ENCODE measurements at regions not wholly inside any gene's neighbourhood (a gene's known extent, or its start where the extent isn't known, plus 50 kb on each side); places are given as distances from the start of the nearest gene placed in this dataset.

- Histone ChIP-seq H3K27me3 (ENCODE audit: control insufficient read depth in 2 of 2, insufficient read depth in 2 of 2, low read length in 2 of 2) (no peaks in the 10 kb centered on the region), H3K4me3 (ENCODE audit: low read length in 2 of 2) (no peak overlapping the region), H3K27ac (ENCODE audit: low read depth in 2 of 2, low read length in 2 of 2) (peak overlapping the region in 1 of 2 donors; percentile 6), H3K9ac (ENCODE audit: low read depth in 1 of 2, low read length in 2 of 2) (peak overlapping the region; percentile 41), H3K9me3 (ENCODE audit: control insufficient read depth in 2 of 2, low read length in 2 of 2) (no peaks in the 10 kb centered on the region), H3K36me3 (ENCODE audit: control insufficient read depth in 2 of 2, insufficient read depth in 2 of 2, low read length in 2 of 2) (no peaks in the 10 kb centered on the region), H3K4me1 (ENCODE audit: control insufficient read depth in 2 of 2, insufficient read depth in 2 of 2, low read length in 2 of 2) (peaks cover 44 to 51% of the 10 kb centered on the region in 2 donors)
These were observed 105.1 kb downstream of the ARF6 start for GRCh38 chr14:49997991-49998390.

- H3K9ac ChIP-seq (ENCODE audit: low read depth in 1 of 2, low read length in 2 of 2): peak overlapping the region; percentile 75 to 86
- no peaks in the 10 kb centered on the region for H3K36me3 ChIP-seq (ENCODE audit: control insufficient read depth in 2 of 2, insufficient read depth in 2 of 2, low read length in 2 of 2)
- no peaks in the 10 kb centered on the region for H3K9me3 ChIP-seq (ENCODE audit: control insufficient read depth in 2 of 2, low read length in 2 of 2)
- no peaks in the 10 kb centered on the region for H3K27me3 ChIP-seq (ENCODE audit: control insufficient read depth in 2 of 2, insufficient read depth in 2 of 2, low read length in 2 of 2)
- peak overlapping the region in 1 of 2 donors; percentile 10 for H3K4me3 ChIP-seq (ENCODE audit: low read length in 2 of 2)
- peaks cover 50 to 56% of the 10 kb centered on the region in 2 donors for H3K4me1 ChIP-seq (ENCODE audit: control insufficient read depth in 2 of 2, insufficient read depth in 2 of 2, low read length in 2 of 2)
- H3K27ac ChIP-seq (ENCODE audit: low read depth in 2 of 2, low read length in 2 of 2): peak overlapping the region; percentile 96 to 100
These were observed 106.4 kb downstream of the ARF6 start for GRCh38 chr14:49999146-49999761.

DNA sequence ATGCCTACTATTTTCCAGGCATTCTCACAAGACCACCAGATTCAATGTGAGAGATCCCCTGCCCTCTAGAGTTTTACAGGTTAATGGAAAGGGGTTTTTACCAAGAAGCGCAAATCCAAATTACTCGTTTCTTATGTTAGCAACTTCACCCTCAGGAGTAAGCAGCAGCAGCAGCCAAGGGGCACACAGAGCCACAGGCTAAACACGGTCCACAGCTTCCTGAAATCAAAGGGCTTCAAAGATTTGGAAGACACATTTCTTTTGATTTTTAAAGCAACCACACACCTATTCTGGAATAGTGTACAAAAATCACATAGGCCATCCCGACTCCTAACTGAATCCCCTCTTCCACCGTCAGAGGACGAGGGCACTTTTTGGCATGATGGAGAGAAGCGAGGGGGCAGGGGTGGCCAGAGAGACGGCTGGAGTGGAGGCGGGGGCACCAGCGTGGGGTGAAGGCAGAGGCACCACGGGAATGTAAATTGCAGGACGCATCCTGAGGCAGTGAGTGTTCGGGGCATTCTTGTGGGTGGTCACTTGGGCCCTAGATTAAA, 107.0 kb downstream of the ARF6 start:
- no peaks in the 10 kb centered on the region for H3K36me3 ChIP-seq (ENCODE audit: control insufficient read depth in 2 of 2, insufficient read depth in 2 of 2, low read length in 2 of 2)
- no peaks in the 10 kb centered on the region for H3K27me3 ChIP-seq (ENCODE audit: control insufficient read depth in 2 of 2, insufficient read depth in 2 of 2, low read length in 2 of 2)
- H3K4me3 ChIP-seq (ENCODE audit: low read length in 2 of 2): peak overlapping the region; percentile 22 to 67
- H3K9ac ChIP-seq (ENCODE audit: low read depth in 1 of 2, low read length in 2 of 2): peak overlapping the region; percentile 75 to 86
- H3K9me3 ChIP-seq (ENCODE audit: control insufficient read depth in 2 of 2, low read length in 2 of 2): no peaks in the 10 kb centered on the region
- H3K27ac ChIP-seq (ENCODE audit: low read depth in 2 of 2, low read length in 2 of 2): peak overlapping the region; percentile 96 to 100
- H3K4me1 ChIP-seq (ENCODE audit: control insufficient read depth in 2 of 2, insufficient read depth in 2 of 2, low read length in 2 of 2): peaks cover 50 to 57% of the 10 kb centered on the region in 2 donors

DNA sequence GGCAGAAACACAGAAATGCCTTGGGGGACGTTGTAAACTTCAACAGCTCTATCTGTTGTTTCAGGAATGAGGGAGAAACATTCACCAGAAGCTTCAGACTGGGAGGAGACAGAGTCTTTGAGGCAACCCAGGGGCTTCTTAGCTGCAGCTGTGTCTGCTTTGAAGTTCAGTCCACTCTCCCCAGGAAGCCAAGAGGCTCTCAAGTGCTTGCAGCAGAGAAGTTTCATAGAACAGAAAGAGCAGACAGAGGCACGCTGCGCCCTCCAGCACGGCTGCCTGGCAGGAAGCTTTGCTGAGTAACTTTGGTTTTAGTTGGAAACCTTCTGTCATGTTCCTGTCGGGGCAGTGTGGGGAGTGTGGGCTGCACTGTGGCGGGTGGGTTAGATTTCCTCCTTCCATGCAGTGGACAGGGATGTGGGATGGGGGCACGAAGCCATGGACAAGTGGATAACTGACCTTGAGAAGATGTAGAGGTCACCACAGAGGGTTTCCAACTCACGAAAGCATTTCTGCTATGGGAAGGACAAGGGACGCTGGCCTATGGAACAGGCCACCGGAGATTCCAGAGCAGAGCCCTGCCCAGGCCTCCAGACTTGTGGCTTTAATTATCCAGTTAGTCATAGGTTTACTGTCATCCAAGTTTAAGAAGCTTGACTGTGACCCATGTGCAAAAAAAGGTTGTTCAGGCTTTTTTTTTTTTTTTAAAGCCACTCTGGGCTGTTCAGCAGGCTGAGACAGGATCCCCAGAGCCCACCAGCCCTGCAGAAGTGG, 107.7 kb downstream of the ARF6 start:
- no peaks in the 10 kb centered on the region for H3K36me3 ChIP-seq (ENCODE audit: control insufficient read depth in 2 of 2, insufficient read depth in 2 of 2, low read length in 2 of 2)
- H3K27ac ChIP-seq (ENCODE audit: low read depth in 2 of 2, low read length in 2 of 2): peak overlapping the region; percentile 96 to 100
- no peaks in the 10 kb centered on the region for H3K9me3 ChIP-seq (ENCODE audit: control insufficient read depth in 2 of 2, low read length in 2 of 2)
- H3K4me1 ChIP-seq (ENCODE audit: control insufficient read depth in 2 of 2, insufficient read depth in 2 of 2, low read length in 2 of 2): peaks cover 50 to 57% of the 10 kb centered on the region in 2 donors
- H3K4me3 ChIP-seq (ENCODE audit: low read length in 2 of 2): peak overlapping the region; percentile 22 to 67
- H3K9ac ChIP-seq (ENCODE audit: low read depth in 1 of 2, low read length in 2 of 2): peak overlapping the region; percentile 75 to 86
- no peaks in the 10 kb centered on the region for H3K27me3 ChIP-seq (ENCODE audit: control insufficient read depth in 2 of 2, insufficient read depth in 2 of 2, low read length in 2 of 2)

GRCh38 chr14:50001151-50001998, 108.5 kb downstream of the ARF6 start:
- Histone ChIP-seq H3K9me3 (ENCODE audit: control insufficient read depth in 2 of 2, low read length in 2 of 2) (no peaks in the 10 kb centered on the region), H3K4me1 (ENCODE audit: control insufficient read depth in 2 of 2, insufficient read depth in 2 of 2, low read length in 2 of 2) (peaks cover 50 to 57% of the 10 kb centered on the region in 2 donors), H3K27me3 (ENCODE audit: control insufficient read depth in 2 of 2, insufficient read depth in 2 of 2, low read length in 2 of 2) (no peaks in the 10 kb centered on the region), H3K27ac (ENCODE audit: low read depth in 2 of 2, low read length in 2 of 2) (peak overlapping the region; percentile 96 to 100), H3K9ac (ENCODE audit: low read depth in 1 of 2, low read length in 2 of 2) (peak overlapping the region; percentile 87 to 88), H3K4me3 (ENCODE audit: low read length in 2 of 2) (peak overlapping the region; percentile 4 to 80), H3K36me3 (ENCODE audit: control insufficient read depth in 2 of 2, insufficient read depth in 2 of 2, low read length in 2 of 2) (no peaks in the 10 kb centered on the region)

- H3K9me3 ChIP-seq (ENCODE audit: control insufficient read depth in 2 of 2, low read length in 2 of 2): no peaks in the 10 kb centered on the region
- H3K27me3 ChIP-seq (ENCODE audit: control insufficient read depth in 2 of 2, insufficient read depth in 2 of 2, low read length in 2 of 2): no peaks in the 10 kb centered on the region
- peak overlapping the region; percentile 96 to 100 for H3K27ac ChIP-seq (ENCODE audit: low read depth in 2 of 2, low read length in 2 of 2)
- H3K4me3 ChIP-seq (ENCODE audit: low read length in 2 of 2): peak overlapping the region; percentile 68 to 80
- peaks cover 56 to 63% of the 10 kb centered on the region in 2 donors for H3K4me1 ChIP-seq (ENCODE audit: control insufficient read depth in 2 of 2, insufficient read depth in 2 of 2, low read length in 2 of 2)
- no peaks in the 10 kb centered on the region for H3K36me3 ChIP-seq (ENCODE audit: control insufficient read depth in 2 of 2, insufficient read depth in 2 of 2, low read length in 2 of 2)
- H3K9ac ChIP-seq (ENCODE audit: low read depth in 1 of 2, low read length in 2 of 2): peak overlapping the region; percentile 87 to 88
These were observed 109.4 kb downstream of the ARF6 start for GRCh38 chr14:50001999-50002925.

DNA sequence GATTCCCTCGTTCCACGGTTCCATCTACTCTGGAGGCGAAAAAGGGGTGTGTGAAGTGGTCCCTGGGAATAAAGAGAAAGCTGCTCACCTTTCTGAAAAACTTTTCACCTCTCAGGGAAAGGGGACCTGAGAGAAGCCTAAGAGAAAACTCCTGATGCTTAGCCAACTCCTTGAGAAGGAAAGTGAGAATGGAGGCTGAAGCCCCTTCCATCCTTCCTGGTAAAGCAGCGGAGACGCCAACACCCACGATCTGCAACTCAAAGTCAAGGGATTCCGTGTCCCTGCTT, 110.0 kb downstream of the ARF6 start:
- peak overlapping the region; percentile 96 to 100 for H3K27ac ChIP-seq (ENCODE audit: low read depth in 2 of 2, low read length in 2 of 2)
- H3K27me3 ChIP-seq (ENCODE audit: control insufficient read depth in 2 of 2, insufficient read depth in 2 of 2, low read length in 2 of 2): no peaks in the 10 kb centered on the region
- H3K4me1 ChIP-seq (ENCODE audit: control insufficient read depth in 2 of 2, insufficient read depth in 2 of 2, low read length in 2 of 2): peaks cover 55 to 59% of the 10 kb centered on the region in 2 donors
- H3K36me3 ChIP-seq (ENCODE audit: control insufficient read depth in 2 of 2, insufficient read depth in 2 of 2, low read length in 2 of 2): no peaks in the 10 kb centered on the region
- H3K9me3 ChIP-seq (ENCODE audit: control insufficient read depth in 2 of 2, low read length in 2 of 2): no peaks in the 10 kb centered on the region
- peak overlapping the region; percentile 68 to 80 for H3K4me3 ChIP-seq (ENCODE audit: low read length in 2 of 2)
- H3K9ac ChIP-seq (ENCODE audit: low read depth in 1 of 2, low read length in 2 of 2): peak overlapping the region; percentile 87 to 88

GRCh38 chr14:50003213-50004021, 110.5 kb downstream of the ARF6 start:
- H3K4me1 ChIP-seq (ENCODE audit: control insufficient read depth in 2 of 2, insufficient read depth in 2 of 2, low read length in 2 of 2): peaks cover 54 to 56% of the 10 kb centered on the region in 2 donors
- H3K27ac ChIP-seq (ENCODE audit: low read depth in 2 of 2, low read length in 2 of 2): peak overlapping the region; percentile 96 to 100
- H3K9me3 ChIP-seq (ENCODE audit: control insufficient read depth in 2 of 2, low read length in 2 of 2): no peaks in the 10 kb centered on the region
- peak overlapping the region; percentile 68 to 80 for H3K4me3 ChIP-seq (ENCODE audit: low read length in 2 of 2)
- H3K36me3 ChIP-seq (ENCODE audit: control insufficient read depth in 2 of 2, insufficient read depth in 2 of 2, low read length in 2 of 2): no peaks in the 10 kb centered on the region
- H3K9ac ChIP-seq (ENCODE audit: low read depth in 1 of 2, low read length in 2 of 2): peak overlapping the region; percentile 87 to 88
- no peaks in the 10 kb centered on the region for H3K27me3 ChIP-seq (ENCODE audit: control insufficient read depth in 2 of 2, insufficient read depth in 2 of 2, low read length in 2 of 2)

Measured in mucosa of rectum (tissue), 2 donors.